Psoas muscle (tissue), 7 donors: ENCODE measurements at regions not wholly inside any gene's neighbourhood (a gene's known extent, or its start where the extent isn't known, plus 50 kb on each side); places are given as distances from the start of the nearest gene placed in this dataset.

Source experiments
- ATAC-seq, 4 donors: fragments of 200-7000 bp; cut with Tn5 transposase; one replicate each; pipeline ENCODE4 v1.9.1; 2020; ENCODE audit warnings: moderate library complexity in 3 of 4, mild to moderate bottlenecking in 2 of 4
- DNase-seq, 2 donors: peaks; one replicate each; pipeline ENCODE4 v3.0.0-alpha.2; 2020
- H3K27ac ChIP-seq: fragments of 200-600 bp; one replicate; pipeline ENCODE4 v1.8.0; 2022
- H3K27me3 ChIP-seq, 3 donors: fragments of 200-600 bp in 1 of 3; one replicate each; pipeline versions ENCODE4 v1.6.1 to v1.8.0; 2013 to 2022; ENCODE audit warnings: low read length in 2 of 3, mild to moderate bottlenecking in 2 of 3, moderate library complexity in 1 of 3; ENCODE audit not compliant: insufficient read depth in 3 of 3
- H3K36me3 ChIP-seq, 2 donors: fragments of 200-600 bp in 1 of 2; one replicate each; pipeline versions ENCODE4 v1.6.1 to v1.8.0; 2013 to 2022; ENCODE audit warnings: low read depth in 1 of 2, mild to moderate bottlenecking in 1 of 2, moderate library complexity in 1 of 2; ENCODE audit not compliant: insufficient read depth in 1 of 2
- H3K4me1 ChIP-seq: fragments of 200-600 bp; one replicate; pipeline ENCODE4 v1.8.0; 2022
- H3K4me3 ChIP-seq: fragments of 200-600 bp; one replicate; pipeline ENCODE4 v1.8.0; 2022; ENCODE audit warnings: mild to moderate bottlenecking
- H3K9me3 ChIP-seq: fragments of 200-600 bp; one replicate; pipeline ENCODE4 v1.8.0; 2022
- WGBS, 3 donors: extraction: QIAGEN DNeasy Blood & Tissue Kit; methylation state at CpG; one replicate each; pipeline versions ENCODE4 v1.1.6 to v1.1.7; 2013; 5-methylcytosine and 5-hydroxymethylcytosine counted together
- intact Hi-C, 2 donors: fragments of 100-400 bp; cut with DNase I; formaldehyde crosslinking; loops; one replicate each; pipeline versions ENCODE4 v1.11.0 to v1.14.2; 2022
- TF ChIP-seq, protein P1 (sequence below): fragments of 200-600 bp; IDR thresholded peaks from one replicate; pipeline ENCODE4 v1.8.0; 2022; ENCODE audit warnings: antibody characterized with exemption
- donor health status: healthy with polysubstance abuse.
- donor health status: DM: no; HTN: no; CAD: no; lungs with moderate emphysema.
- donor health status: Bipolar disorder and iron deficiency.
- donor health status: healthy.
- donor health status: DM: yes; HTN: yes; CAD: no.
- donor health status: DM: no; HTN: no; CAD: no.
- donor health status: DM: yes; HTN: yes; CAD: no.

DNA sequence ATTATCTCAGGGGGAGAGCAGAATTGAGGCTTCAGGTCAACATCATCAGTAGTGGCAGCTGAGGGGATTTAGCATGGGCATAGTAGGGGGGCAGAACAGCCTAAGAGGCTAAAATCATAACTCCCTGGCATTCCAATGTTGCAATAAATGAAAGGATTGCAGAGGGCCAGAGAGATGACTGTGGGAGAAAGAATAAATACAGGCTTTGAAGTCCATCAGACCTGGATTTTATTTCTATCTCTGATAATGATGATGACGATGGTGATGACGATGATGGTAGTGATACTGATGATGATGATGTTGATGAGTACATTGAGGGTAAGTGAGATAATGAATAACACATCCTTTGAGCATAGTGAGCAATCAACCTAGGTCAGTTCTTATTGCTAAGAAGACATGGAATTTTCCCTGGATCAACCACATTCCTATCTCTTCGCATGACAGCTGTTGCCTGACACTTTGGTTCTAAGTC, 107.4 kb upstream of the CDH11 start:
- H3K4me3 ChIP-seq: no peak overlapping the region
- 84 to 92% (median 86%) methylated on average over 3 of the region's 3 CpGs for WGBS, 3 donors
- no peaks in the 10 kb centered on the region for H3K27me3 ChIP-seq
- TF ChIP-seq, protein P1, sequence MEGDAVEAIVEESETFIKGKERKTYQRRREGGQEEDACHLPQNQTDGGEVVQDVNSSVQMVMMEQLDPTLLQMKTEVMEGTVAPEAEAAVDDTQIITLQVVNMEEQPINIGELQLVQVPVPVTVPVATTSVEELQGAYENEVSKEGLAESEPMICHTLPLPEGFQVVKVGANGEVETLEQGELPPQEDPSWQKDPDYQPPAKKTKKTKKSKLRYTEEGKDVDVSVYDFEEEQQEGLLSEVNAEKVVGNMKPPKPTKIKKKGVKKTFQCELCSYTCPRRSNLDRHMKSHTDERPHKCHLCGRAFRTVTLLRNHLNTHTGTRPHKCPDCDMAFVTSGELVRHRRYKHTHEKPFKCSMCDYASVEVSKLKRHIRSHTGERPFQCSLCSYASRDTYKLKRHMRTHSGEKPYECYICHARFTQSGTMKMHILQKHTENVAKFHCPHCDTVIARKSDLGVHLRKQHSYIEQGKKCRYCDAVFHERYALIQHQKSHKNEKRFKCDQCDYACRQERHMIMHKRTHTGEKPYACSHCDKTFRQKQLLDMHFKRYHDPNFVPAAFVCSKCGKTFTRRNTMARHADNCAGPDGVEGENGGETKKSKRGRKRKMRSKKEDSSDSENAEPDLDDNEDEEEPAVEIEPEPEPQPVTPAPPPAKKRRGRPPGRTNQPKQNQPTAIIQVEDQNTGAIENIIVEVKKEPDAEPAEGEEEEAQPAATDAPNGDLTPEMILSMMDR: no peak
- intact Hi-C loops: no loop called here
- no peaks in the 10 kb centered on the region for H3K36me3 ChIP-seq
- ATAC-seq: no peak
- H3K4me1 ChIP-seq: no peaks in the 10 kb centered on the region
- no peak for DNase-seq
- H3K27ac ChIP-seq: no peak overlapping the region
- no peaks in the 10 kb centered on the region for H3K9me3 ChIP-seq

DNA sequence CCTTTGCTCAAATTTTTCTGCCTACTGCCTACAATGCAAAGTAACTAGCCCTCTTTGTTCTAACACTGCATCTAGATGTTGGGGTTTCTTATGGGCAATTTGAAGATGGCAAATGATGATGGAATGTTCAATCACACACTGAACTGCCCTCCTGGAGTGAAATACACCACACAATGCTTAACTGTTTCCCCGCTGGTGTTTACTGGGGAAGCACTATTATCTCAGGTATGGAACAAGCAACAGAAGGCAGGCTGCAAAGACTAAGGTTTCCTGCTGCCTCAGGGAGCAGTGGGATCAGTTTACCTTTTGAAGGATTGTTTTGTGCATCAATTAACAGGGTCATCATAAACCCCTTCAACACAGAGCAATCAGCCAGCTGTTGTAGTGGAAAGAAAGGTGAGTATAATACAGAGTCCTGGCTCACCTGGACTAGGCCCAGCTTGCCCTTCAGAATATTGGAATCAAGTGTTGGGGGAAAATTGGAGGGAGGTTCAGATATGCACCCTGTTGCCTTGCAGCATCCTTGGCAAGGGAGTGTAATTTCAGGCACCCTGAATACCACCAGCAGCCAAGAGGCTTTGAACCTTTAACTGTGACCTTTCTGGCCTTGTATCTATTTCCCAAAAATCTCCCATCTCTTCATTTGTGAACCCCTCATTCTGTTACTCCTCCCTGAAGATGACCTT, 105.4 kb upstream of the CDH11 start:
- Histone ChIP-seq H3K27me3 (no peaks in the 10 kb centered on the region), H3K9me3 (no peaks in the 10 kb centered on the region), H3K4me3 (no peak overlapping the region), H3K36me3 (no peaks in the 10 kb centered on the region), H3K27ac (no peak overlapping the region), H3K4me1 (no peaks in the 10 kb centered on the region)
- intact Hi-C loops: no loop called here
- ATAC-seq (no peak), DNase-seq (no peak)
- TF ChIP-seq, protein P1: no peak
- 94 to 97% (median 96%) methylated on average over 1 of the region's 1 CpG for WGBS, 3 donors

DNA sequence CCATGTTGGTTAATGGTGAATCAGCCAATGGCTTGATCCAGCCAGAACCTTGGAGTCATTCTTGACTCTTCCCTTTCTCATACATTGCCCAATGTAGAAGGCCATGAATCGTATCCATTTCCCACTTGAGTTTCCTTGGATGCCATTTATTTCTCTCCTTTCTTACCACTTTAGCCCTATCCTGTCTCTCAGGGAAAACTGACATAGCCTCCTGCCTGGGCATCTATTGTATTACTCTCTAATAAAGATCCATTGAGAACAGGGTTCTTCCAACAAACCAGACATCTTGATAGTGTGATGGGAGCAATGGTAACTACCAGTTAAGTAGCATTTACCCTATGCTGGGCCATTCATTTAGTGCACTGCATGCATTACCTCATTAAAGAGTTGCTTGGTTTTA, 104.2 kb upstream of the CDH11 start:
- Histone ChIP-seq H3K36me3 (no peaks in the 10 kb centered on the region), H3K9me3 (no peaks in the 10 kb centered on the region), H3K4me3 (no peak overlapping the region), H3K4me1 (no peaks in the 10 kb centered on the region), H3K27ac (no peak overlapping the region), H3K27me3 (no peaks in the 10 kb centered on the region)
- TF ChIP-seq, protein P1: no peak
- DNase-seq (no peak), ATAC-seq (no peak)
- intact Hi-C loops: no loop called here
- WGBS, 3 donors: 87 to 90% (median 90%) methylated on average over 1 of the region's 1 CpG

DNA sequence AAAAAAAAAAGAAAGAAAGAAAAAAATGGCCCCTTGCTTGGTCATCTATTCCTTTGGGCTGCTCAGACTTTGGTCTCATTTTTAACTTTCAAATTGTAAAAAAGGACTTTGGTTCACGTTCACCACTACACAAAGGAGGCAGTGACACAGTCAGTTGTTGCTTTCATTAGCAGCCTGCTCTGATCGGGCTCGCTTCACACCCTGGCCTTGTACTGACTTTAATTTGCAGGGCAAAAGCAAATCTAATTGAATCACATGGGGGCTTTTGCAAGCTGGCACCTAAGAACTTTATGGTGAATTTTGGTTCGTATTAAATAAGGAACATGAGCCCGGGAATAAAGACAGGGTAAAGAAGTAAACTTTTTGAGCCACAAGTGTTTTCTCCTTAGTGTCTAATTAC, 103.6 kb upstream of the CDH11 start:
- DNase-seq: no peak
- no peak for ATAC-seq
- TF ChIP-seq, protein P1: no peak
- no peaks in the 10 kb centered on the region for H3K27me3 ChIP-seq
- no peaks in the 10 kb centered on the region for H3K36me3 ChIP-seq
- no peaks in the 10 kb centered on the region for H3K9me3 ChIP-seq
- intact Hi-C loops: no loop called here
- no peak overlapping the region for H3K4me3 ChIP-seq
- 40 to 45% (median 45%) methylated on average over 5 of the region's 5 CpGs for WGBS, 3 donors
- no peaks in the 10 kb centered on the region for H3K4me1 ChIP-seq
- no peak overlapping the region for H3K27ac ChIP-seq

DNA sequence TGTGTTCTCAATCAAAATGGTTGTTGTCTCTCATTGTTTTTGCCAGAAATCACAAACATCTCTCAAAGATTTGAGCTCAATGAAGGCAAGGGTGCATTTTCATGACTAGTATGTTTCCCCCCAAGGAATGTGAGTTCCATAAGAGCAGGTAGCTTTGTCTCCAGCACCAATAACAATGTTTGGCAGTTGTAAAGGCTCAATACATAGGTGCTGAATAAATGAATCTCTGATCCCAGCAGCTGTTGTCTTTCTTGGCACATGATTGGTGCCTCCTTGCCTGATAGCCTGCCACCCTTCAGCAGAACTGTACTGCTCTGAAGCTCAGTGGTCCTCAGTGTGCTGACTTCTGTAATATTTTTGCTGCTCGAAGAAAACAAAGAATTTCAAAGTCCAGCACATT, 103.1 kb upstream of the CDH11 start:
- H3K27me3 ChIP-seq: no peaks in the 10 kb centered on the region
- TF ChIP-seq, protein P1: no peak
- no peaks in the 10 kb centered on the region for H3K9me3 ChIP-seq
- 29 to 39% (median 34%) methylated on average over 1 of the region's 1 CpG for WGBS, 3 donors
- H3K4me3 ChIP-seq: no peak overlapping the region
- H3K4me1 ChIP-seq: no peaks in the 10 kb centered on the region
- no peak for ATAC-seq
- H3K27ac ChIP-seq: no peak overlapping the region
- intact Hi-C loops: no loop called here
- DNase-seq: no peak
- H3K36me3 ChIP-seq: no peaks in the 10 kb centered on the region
